ENCODE measurements at regions not wholly inside any gene's neighbourhood (a gene's known extent, or its start where the extent isn't known, plus 50 kb on each side); places are given as distances from the start of the nearest gene placed in this dataset.
A peak's percentile ranks its signal among the peaks of the same experiment; 100 is the strongest.

- DNase-seq (ENCODE audit: low read depth in 2 of 2): no peak
These were observed 816.6 kb downstream of the DIAPH3 start for GRCh38 chr13:59346999-59347723.

DNA sequence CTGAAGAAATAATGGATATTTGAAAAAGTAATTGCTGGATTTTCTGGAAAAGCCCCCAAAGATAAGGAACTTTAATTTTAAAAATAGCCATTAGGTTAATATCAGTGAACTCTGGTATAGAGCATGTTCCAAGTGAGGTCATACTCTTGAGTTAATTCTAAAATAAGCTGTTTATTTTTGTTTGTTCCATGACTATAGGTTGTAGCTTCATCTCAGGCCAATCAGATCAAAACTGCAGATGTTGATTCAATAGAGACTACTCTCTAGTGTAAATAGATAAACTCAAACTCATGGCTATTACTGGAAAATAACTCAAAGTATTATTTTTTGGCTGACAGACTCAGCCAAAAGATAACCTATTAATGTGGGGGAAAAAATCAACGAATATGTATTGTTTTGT, 815.1 kb downstream of the DIAPH3 start:
- DNase-seq (ENCODE audit: low read depth in 2 of 2): no peak

DNA sequence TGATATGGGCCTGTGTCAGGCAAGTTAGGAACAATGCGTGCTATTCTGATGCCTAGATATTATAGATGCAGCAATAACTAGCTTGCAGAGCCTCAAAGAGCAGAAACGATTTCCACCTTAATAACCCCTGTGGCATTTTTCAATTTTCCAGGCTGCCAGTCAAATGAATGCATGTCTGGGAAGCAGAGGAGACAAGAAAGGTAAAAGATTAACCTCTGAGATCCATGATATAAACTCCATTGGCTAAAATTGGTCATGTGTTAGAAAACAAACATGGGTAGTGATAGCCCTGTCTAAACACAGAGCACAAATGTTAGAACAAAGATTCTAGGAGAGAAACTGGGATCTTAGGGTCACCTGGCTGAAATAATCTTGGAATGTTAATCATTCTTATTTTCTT, 811.1 kb downstream of the DIAPH3 start:
- no peak for DNase-seq (ENCODE audit: low read depth in 2 of 2)

DNA sequence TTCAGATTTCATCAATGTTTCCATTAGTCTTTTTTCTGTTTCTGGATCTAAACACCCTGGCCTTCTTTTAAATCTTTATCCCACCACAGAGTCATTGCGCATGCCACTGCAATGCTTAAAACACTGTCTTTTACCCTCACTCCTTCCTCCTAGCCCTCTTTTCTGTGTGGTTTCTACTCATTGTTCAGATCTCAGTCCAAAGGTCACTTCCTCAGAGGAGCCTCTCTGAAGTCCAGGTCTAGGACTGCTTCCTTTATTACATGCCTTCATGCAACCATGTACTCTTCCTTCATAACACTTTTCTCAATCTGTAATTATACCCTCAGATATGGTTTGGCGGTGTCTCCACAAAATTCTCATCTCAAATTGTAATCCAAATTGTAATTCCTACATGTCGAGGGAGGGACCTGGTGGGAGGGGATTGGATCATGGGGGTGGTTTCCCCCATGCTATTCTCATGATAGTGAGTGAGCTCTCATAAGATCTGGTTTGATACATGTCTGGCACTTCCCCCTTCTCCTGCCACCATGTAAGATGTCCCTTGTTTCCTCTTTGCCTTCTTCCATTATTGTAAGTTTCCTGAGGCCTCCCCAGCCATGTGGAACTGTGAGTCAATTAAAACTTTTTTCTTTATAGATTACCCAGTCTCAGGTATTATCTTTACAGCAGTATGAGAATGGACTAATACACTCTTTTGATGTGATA, 808.9 kb downstream of the DIAPH3 start:
- no peak for DNase-seq (ENCODE audit: low read depth in 2 of 2)

GRCh38 chr13:59356607-59357006, 807.1 kb downstream of the DIAPH3 start:
- no peak for DNase-seq (ENCODE audit: low read depth in 2 of 2)

DNA sequence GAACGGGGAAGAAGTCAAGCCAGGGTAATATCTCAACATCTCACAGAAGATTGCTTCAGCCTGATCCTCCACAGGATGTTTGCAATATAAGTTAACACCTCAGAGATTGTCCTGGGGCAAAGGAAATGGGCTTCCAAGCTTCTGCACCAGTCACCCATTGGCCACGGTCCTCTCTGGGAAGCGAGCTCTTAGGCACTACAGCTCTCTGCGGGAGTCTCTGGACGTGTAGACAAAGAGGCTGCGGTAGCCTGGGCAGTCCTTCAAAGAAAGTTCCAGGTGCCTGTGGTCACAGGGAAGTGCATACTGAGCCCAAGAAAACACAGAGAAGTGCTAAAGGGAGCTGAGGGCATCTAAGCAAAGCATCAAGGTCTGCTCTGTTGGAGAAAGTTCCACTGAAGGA, 805.7 kb downstream of the DIAPH3 start:
- no peak for DNase-seq (ENCODE audit: low read depth in 2 of 2)

DNA sequence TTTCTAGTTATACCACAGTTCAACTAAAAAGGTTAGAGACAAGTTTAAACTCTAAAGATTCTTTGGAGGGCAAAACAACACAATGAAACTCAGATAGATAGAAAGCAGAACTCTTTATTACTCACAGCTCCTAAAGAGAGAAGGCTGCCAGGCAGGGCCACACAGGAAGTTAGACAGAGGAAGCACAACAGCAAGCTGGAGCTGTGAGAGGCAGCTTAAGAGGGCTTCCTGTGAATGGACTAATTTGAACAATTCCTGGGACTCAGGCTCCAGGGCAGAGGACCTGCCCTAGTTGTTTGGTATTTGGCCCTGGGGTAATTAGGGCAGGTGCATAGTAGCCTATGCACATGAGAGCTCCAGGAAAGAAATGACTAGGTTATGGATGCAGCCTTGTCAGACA, 803.6 kb downstream of the DIAPH3 start:
- DNase-seq (ENCODE audit: low read depth in 2 of 2): no peak

- no peak for DNase-seq (ENCODE audit: low read depth in 2 of 2)
These were observed 802.8 kb downstream of the DIAPH3 start for GRCh38 chr13:59360916-59361315.

DNA sequence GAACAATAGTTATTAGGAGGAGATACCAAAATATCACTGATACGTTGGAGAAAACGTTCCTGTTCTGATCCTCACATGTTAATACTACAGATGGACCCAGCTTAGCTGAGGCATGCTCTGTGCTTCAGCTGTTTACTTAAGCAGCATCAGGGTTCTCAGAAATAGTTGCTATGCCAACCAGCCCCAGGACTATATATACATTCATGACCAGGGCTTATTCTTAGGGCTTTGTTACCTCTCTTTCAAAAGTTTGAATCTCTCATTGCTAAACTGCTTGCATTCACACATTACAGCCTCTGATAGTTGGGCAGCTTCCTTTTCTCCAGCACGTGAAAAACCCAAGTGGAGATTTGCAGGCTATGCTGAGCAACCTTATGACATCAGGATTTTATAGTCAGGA, 800.4 kb downstream of the DIAPH3 start:
- DNase-seq (ENCODE audit: low read depth in 2 of 2): no peak

- no peak for DNase-seq (ENCODE audit: low read depth in 2 of 2)
These were observed 799.8 kb downstream of the DIAPH3 start for GRCh38 chr13:59363947-59364346.

- no peak for DNase-seq (ENCODE audit: low read depth in 2 of 2)
These were observed 799.1 kb downstream of the DIAPH3 start for GRCh38 chr13:59364641-59365085.

DNA sequence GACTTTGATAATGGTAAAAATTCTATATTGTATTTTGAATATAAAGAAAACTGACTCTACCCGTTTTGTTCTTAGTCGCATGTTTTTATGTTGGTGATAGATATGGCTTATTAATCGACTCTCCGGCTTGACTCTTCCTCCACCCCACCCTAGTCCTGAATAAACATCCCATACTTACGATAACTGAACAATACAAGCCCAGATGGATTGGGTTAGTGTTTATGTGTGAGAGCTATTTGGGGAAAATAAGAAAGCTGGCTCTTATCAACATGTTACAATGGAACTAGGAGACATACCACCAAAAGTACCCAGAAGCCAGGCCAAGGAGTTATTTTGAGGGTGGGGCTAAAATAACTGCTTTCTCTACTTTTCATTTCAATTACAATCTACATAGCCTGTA, 796.3 kb downstream of the DIAPH3 start:
- no peak for DNase-seq (ENCODE audit: low read depth in 2 of 2)

- no peak for DNase-seq (ENCODE audit: low read depth in 2 of 2)
These were observed 795.8 kb downstream of the DIAPH3 start for GRCh38 chr13:59367904-59368303.

- DNase-seq (ENCODE audit: low read depth in 2 of 2): no peak
These were observed 795.0 kb downstream of the DIAPH3 start for GRCh38 chr13:59368693-59369092.

DNA sequence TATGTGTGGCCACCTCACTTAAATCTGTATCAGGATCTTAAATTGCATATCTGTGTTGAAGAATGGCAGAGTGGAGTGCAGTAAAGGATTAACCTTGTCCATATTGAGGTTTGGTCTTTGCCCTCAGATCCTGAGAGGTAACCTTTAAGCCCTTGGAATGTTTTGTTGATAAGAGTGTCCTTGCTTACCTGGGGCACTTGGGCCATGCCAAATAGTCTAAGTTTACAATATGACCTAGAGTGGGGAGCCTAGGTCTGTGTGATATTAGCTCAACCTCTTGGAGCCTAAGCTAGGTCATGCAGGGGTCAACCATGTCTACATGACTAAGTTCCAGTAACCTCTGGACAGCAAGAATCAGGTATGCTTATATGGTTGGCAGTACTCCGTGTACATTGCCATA, 792.5 kb downstream of the DIAPH3 start:
- DNase-seq (ENCODE audit: low read depth in 2 of 2): no peak

DNA sequence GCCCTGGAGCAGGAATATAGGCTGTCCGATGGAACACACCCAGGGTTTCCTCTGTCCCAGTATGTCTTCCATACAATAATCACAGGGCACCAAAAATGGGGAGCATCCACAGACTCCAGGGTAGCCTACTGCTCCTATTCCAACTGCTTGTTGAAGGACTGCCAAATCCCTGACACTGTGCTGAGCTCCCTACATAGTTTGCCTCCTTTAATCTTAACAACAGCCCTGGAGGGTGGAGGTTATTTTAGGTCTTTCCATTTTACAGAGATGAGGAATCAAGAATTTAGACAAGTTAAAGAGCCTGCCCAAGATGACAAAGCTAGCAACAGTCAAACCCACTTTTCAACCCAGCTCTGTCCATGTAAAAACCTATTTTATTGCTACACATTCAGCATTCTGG, 790.4 kb downstream of the DIAPH3 start:
- DNase-seq (ENCODE audit: low read depth in 2 of 2): no peak

DNA sequence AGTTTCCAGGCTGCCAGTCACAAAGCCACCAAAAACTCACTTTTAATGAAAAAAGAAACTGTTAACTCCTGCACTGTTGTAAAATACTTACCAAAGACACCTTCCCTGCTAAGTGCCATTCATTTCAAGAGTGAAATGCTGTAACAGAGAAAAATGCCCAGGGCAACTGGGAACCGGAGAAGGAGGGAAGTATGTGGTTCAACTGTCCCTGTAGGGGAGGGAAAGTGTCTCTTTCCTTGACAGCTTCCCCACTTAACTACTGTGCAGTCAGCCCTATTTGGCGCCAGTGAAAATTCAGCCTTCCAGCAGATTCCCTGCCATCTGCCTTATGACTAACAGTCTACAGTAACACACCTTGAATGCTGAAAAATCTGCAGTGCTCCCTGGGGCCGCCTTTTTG, 789.0 kb downstream of the DIAPH3 start:
- no peak for DNase-seq (ENCODE audit: low read depth in 2 of 2)

DNA sequence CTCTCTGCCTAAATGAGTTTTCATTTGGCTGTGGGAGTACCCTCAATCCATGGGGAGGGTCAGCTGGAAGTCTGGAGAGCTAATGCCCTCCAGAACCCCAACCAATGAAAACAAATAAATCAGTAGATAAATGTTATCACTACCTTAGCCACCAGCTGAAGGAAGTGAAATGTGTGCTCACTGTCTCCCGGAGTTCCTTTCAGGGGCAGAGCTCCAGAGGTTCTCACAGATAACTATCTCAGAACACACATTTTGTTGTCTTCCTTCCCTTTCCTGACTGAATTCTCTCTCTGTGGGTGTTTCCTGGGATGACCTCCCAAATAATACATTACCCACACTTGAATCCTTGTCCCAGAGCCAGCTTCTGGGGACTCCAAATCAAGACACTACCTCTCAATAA, 779.6 kb downstream of the DIAPH3 start:
- DNase-seq (ENCODE audit: low read depth in 2 of 2): no peak

DNA sequence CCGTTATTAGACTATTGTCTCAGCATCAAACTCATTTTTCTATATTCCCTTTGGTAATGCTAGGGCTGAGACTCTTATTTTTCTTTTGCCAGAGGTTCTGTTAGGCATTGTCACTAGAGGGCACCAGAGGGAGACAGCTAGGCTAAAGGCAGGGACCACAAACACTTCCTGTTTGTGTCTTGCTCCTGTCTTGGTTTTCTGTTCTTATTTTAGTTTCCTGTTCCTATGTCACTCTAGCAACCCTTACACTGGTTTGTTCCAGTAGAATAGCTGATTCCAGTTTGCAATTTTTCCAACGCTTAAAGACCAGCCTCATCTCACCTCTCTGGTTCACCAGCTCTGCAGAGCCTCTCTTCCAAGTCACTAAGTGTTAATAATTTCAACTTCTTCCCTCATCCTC, 772.0 kb downstream of the DIAPH3 start:
- peak in 1 of 2 donors; percentile 17 for DNase-seq (ENCODE audit: low read depth in 2 of 2)

DNA sequence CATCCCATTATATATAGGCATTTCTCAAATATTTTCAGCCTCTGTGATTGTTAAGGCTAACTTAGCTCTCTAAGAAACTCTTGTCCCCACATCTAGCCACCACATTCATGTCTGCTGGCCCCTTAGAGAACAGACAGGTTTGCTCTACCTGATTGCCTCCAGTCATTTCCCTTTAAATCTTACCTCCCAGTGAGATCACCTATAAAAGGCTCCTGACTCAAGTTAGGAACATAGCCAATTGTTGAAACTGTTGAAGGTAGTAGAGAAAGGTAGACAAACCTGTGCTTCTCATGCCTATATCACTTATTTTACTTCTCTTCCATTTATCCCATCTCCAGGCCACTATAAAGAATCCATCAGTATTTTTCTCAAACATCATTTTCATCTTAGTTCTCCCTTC, 771.4 kb downstream of the DIAPH3 start:
- no peak for DNase-seq (ENCODE audit: low read depth in 2 of 2)

DNA sequence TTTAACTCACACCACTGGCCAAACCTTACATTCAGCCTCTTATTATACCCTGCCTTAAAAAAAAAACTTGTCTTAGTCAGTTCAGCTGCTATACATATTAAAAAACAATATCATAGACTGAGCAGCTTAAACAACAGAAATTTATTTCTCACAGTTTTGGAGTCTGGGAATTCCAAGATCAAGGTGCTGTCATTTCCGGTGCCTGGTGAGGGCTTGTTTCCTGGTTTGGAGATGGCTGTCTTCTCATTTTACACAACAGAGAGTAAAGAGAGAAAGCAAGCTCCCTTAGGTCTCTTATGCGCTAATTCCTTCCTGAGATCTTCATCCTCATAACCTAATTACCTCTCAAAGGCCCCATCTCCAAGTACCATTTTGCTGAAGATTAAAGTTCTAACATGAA, 769.2 kb downstream of the DIAPH3 start:
- no peak for DNase-seq (ENCODE audit: low read depth in 2 of 2)

DNA sequence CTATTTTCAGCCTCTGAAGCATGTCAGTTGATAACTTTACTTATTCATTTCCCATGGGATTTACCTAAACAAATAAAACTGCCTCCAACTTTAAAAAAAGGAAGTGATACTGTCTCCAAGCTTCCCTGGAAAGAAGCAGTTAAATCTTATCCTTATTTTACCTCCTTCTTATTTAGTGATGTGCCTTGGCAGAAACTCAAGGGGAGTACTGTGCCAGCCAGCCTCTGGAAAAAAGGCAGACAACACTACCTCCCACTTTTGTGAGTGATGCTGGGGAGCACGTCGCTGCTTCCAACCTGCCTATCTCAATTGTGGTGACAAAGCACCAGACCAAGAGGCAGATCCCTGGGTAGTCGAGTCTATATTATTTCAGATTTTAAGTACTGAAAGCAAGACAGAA, 765.6 kb downstream of the DIAPH3 start:
- DNase-seq (ENCODE audit: low read depth in 2 of 2): no peak

DNA sequence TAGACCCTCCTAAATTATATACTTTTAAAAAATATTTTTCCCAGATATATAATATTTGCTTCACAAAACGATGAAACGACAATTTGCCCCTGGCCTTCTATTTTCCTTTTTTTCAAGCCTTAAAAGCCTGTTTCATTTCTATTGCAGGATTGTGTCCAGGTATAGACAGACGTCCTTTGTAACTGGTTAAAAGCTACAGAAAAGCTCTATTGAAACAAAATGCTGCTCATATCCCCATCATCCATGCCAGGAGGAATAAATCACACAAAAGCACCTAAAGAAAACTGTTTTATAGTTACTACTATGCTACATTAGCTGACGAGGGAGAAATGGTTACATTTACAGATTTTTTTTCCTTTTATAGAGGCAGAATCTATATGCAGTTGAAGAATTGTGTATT, 765.1 kb downstream of the DIAPH3 start:
- DNase-seq (ENCODE audit: low read depth in 2 of 2): no peak

DNA sequence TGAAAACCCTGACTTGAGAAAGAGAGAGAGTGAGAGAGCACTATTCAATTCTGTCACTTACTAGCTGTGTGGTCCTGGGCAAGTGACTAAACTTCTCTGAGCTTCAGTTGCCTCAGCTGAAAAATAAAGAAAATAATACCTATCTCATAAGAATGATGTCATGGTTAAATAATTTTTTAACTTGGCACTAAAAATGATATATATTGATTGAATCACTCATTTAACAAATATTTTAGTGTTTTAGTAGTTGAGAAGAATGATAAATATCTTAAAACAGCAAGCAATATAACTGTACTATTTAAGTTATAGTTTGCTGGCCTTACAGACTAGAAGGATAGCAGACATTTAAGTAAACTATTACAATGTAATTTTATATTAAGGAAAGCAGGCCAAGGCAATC, 764.2 kb downstream of the DIAPH3 start:
- no peak for DNase-seq (ENCODE audit: low read depth in 2 of 2)

Measured in stimulated activated CD8-positive, alpha-beta memory T cell treated with anti-CD3 and anti-CD28 coated beads, Interleukin-7, amount 100 ng/mL, for 4 hours (primary cell).